ENCODE measurements at regions not wholly inside any gene's neighbourhood (a gene's known extent, or its start where the extent isn't known, plus 50 kb on each side); places are given as distances from the start of the nearest gene placed in this dataset.

- no peak for TF ChIP-seq CTCF (conservative IDR thresholded peaks at IDR 0.05 in 1 of 2, IDR thresholded peaks at IDR 0.05 in 1 of 2; ENCODE audit: extremely low read depth in 1 of 2, insufficient read depth in 1 of 2, low read depth in 1 of 2, low read length in 2 of 2)
- TF ChIP-seq EZH2 (IDR thresholded peaks at IDR 0.05; ENCODE audit: borderline replicate concordance, low read length): no peak
Observed at GRCh38 chr10:121154846-121155245, 303.7 kb downstream of the WDR11 start.

Data from mammary epithelial cell (primary cell).